B cell (primary cell): ENCODE measurements at regions not wholly inside any gene's neighbourhood (a gene's known extent, or its start where the extent isn't known, plus 50 kb on each side); places are given as distances from the start of the nearest gene placed in this dataset.

ENCODE experiments used
- ATAC-seq: fragments of 200-7000 bp; cut with Tn5 transposase; one replicate; pipeline ENCODE4 v1.10.0; 2021; ENCODE audit warnings: low read depth, mild to moderate bottlenecking, moderate number of reproducible peaks, moderate library complexity
- CTCF ChIA-PET: fragments of 350-600 bp; sonication (Branson Sonifier 250); formaldehyde crosslinking; loops from one replicate; lab custom pipeline; 2021; ENCODE audit warnings: antibody characterized with exemption, inconsistent platforms; lab: Charles Lee
- POLR2A ChIA-PET: fragments of 350-600 bp; sonication (Branson Sonifier 250); formaldehyde crosslinking; loops from one replicate; lab custom pipeline; 2021; ENCODE audit warnings: antibody characterized with exemption; lab: Charles Lee
- DNase-seq: peaks from one replicate; pipeline ENCODE4 v3.0.0; 2013
- H2AFZ ChIP-seq: 2 replicates; pipeline ENCODE4 v1.6.1; 2012; ENCODE audit warnings: mild to moderate bottlenecking, low read depth, low read length; ENCODE audit not compliant: insufficient read depth, poor library complexity, severe bottlenecking
- H3K27ac ChIP-seq, 2 donors: 1 replicate in 1 of 2; 2 replicates in 1 of 2; pipeline ENCODE4 v1.5.1; 2012 to 2013; ENCODE audit warnings: low read length in 2 of 2, mild to moderate bottlenecking in 2 of 2, moderate library complexity in 1 of 2
- H3K27me3 ChIP-seq, 4 experiments: fragments of 200-600 bp in 1 of 4; sonication (generic) in 1 of 4; replicated peaks in 1 of 4; 1 replicate in 2 of 4; 2 replicates in 2 of 4; pipeline versions ENCODE4 v1.6.1 to v1.7.0; 2013 to 2016; ENCODE audit warnings: low read length in 3 of 4, mild to moderate bottlenecking in 2 of 4, mixed read lengths in 1 of 4, moderate library complexity in 1 of 4; ENCODE audit not compliant: insufficient read depth in 4 of 4, control insufficient read depth in 3 of 4; ENCODE audit errors: control extremely low read depth in 1 of 4
- H3K36me3 ChIP-seq, 2 experiments: replicated peaks in 1 of 2; 1 replicate in 1 of 2; 2 replicates in 1 of 2; pipeline versions ENCODE4 v1.6.1 to v1.7.1; 2013; ENCODE audit warnings: low read length in 1 of 2; ENCODE audit not compliant: insufficient read depth in 2 of 2, control insufficient read depth in 1 of 2; ENCODE audit errors: control extremely low read depth in 1 of 2, extremely low read depth in 1 of 2
- H3K4me1 ChIP-seq, 2 donors: fragments of 200-600 bp in 1 of 2; sonication (generic) in 1 of 2; 1 replicate in 1 of 2; 2 replicates in 1 of 2; pipeline versions ENCODE4 v1.5.1 to v1.6.1; 2013 to 2017; ENCODE audit warnings: low read length in 2 of 2; ENCODE audit not compliant: control insufficient read depth in 2 of 2, insufficient read depth in 2 of 2
- H3K4me2 ChIP-seq: replicated peaks from 2 replicates; pipeline ENCODE3; 2012; ENCODE audit warnings: mild to moderate bottlenecking, low read depth, low read length; ENCODE audit not compliant: poor library complexity, severe bottlenecking
- H3K4me3 ChIP-seq, 5 experiments: fragments of 200-600 bp in 1 of 5; sonication (generic) in 1 of 5; 1 replicate in 3 of 5; 2 replicates in 2 of 5; pipeline versions ENCODE4 v1.5.1 to v1.7.0; 2011 to 2016; ENCODE audit warnings: low read length in 4 of 5, mild to moderate bottlenecking in 4 of 5, low read depth in 2 of 5, control low read depth in 1 of 5, moderate library complexity in 1 of 5; ENCODE audit not compliant: insufficient read depth in 1 of 5; ENCODE audit errors: control extremely low read depth in 1 of 5, extremely low read depth in 1 of 5
- H3K79me2 ChIP-seq: fragments of 200-600 bp; sonication (generic); one replicate; pipeline ENCODE4 v1.6.0; 2016; ENCODE audit warnings: low read length; ENCODE audit not compliant: control insufficient read depth, insufficient read depth
- H3K9ac ChIP-seq: fragments of 200-600 bp; sonication (generic); 2 replicates; pipeline ENCODE4 v1.6.1; 2017; ENCODE audit warnings: mild to moderate bottlenecking, low read length, moderate library complexity
- H3K9me3 ChIP-seq, 3 donors: one replicate each; pipeline versions ENCODE4 v1.6.1 to v1.7.1; 2013; ENCODE audit warnings: low read length in 2 of 3; ENCODE audit not compliant: control insufficient read depth in 2 of 3, insufficient read depth in 1 of 3; ENCODE audit errors: control extremely low read depth in 1 of 3
- H4K20me1 ChIP-seq: 2 replicates; pipeline ENCODE4 v1.6.0; 2012; ENCODE audit warnings: mild to moderate bottlenecking, low read length; ENCODE audit not compliant: insufficient read depth, control insufficient read depth, poor library complexity, severe bottlenecking
- H3K27ac Mint-ChIP-seq: one replicate; pipeline ENCODE4 v1.8.0; 2021; ENCODE audit warnings: mixed read lengths
- H3K27me3 Mint-ChIP-seq: one replicate; pipeline ENCODE4 v1.8.0; 2021; ENCODE audit warnings: mixed read lengths
- H3K4me1 Mint-ChIP-seq: one replicate; pipeline ENCODE4 v1.8.0; 2021; ENCODE audit warnings: mixed read lengths
- H3K4me3 Mint-ChIP-seq: one replicate; pipeline ENCODE4 v1.8.0; 2021; ENCODE audit warnings: mixed read lengths
- H3K9me3 Mint-ChIP-seq: one replicate; pipeline ENCODE4 v1.8.0; 2022; ENCODE audit warnings: mixed read lengths; ENCODE audit not compliant: insufficient read depth
- CTCF ChIP-seq: fragments of 200-600 bp; IDR thresholded peaks from one replicate; pipeline ENCODE4 v1.8.0; 2022; ENCODE audit warnings: antibody characterized with exemption, mild to moderate bottlenecking
- EZH2 ChIP-seq: IDR thresholded peaks from 2 replicates; pipeline ENCODE4 v1.6.1; 2012; ENCODE audit warnings: borderline replicate concordance, low read depth, mild to moderate bottlenecking, moderate library complexity, low read length; ENCODE audit not compliant: insufficient read depth, poor library complexity, severe bottlenecking
- WGBS: methylation state at CpG from one replicate; pipeline ENCODE4 v1.1.5; 2013; ENCODE audit warnings: missing lambda C conversion rate; ENCODE audit not compliant: insufficient coverage; 5-methylcytosine and 5-hydroxymethylcytosine counted together
- intact Hi-C: fragments of 100-400 bp; cut with micrococcal nuclease; formaldehyde crosslinking; loops from one replicate; pipeline ENCODE4 v1.10.0; 2022

GRCh38 chr5:118199801-118200200, 788.5 kb downstream of the DTWD2 start:
- Histone ChIP-seq H3K36me3 (no peaks in the 10 kb centered on the region), H3K9ac (no peak overlapping the region), H3K79me2 (no peaks in the 10 kb centered on the region), H4K20me1 (no peaks in the 10 kb centered on the region), H2AFZ (no peak overlapping the region), H3K27ac (no peak overlapping the region), H3K4me2 (no peak overlapping the region), H3K9me3 (no peaks in the 10 kb centered on the region), H3K4me3 (no peak overlapping the region), H3K4me1 (no peaks in the 10 kb centered on the region), H3K27me3 (no peaks in the 10 kb centered on the region)
- Mint-ChIP-seq H3K9me3 (no peaks in the 10 kb centered on the region), H3K27me3 (no peaks in the 10 kb centered on the region), H3K27ac (no peak overlapping the region), H3K4me3 (no peak overlapping the region), H3K4me1 (no peaks in the 10 kb centered on the region)
- DNase-seq, result no peak
- intact Hi-C loops, result no loop called here
- TF ChIP-seq CTCF (no peak), EZH2 (no peak)
- ChIA-PET CTCF (no interaction called here), POLR2A (no interaction called here)
- WGBS, result no CpG with 5 or more reads among the region's 2 CpGs
- ATAC-seq, result no peak

GRCh38 chr5:118196229-118196628, 792.1 kb downstream of the DTWD2 start:
- Mint-ChIP-seq H3K4me1 (no peaks in the 10 kb centered on the region), H3K4me3 (no peak overlapping the region), H3K9me3 (peaks cover 3% of the 10 kb centered on the region), H3K27ac (no peak overlapping the region), H3K27me3 (no peaks in the 10 kb centered on the region)
- no peak for DNase-seq
- Histone ChIP-seq H3K9me3 (no peaks in the 10 kb centered on the region), H2AFZ (no peak overlapping the region), H3K4me2 (no peak overlapping the region), H3K4me3 (no peak overlapping the region), H3K9ac (no peak overlapping the region), H4K20me1 (no peaks in the 10 kb centered on the region), H3K36me3 (no peaks in the 10 kb centered on the region), H3K79me2 (no peaks in the 10 kb centered on the region), H3K4me1 (no peaks in the 10 kb centered on the region), H3K27ac (no peak overlapping the region), H3K27me3 (no peaks in the 10 kb centered on the region)
- TF ChIP-seq CTCF (no peak), EZH2 (no peak)
- ChIA-PET CTCF (no interaction called here), POLR2A (no interaction called here)
- intact Hi-C loops, result no loop called here
- WGBS, result 86% methylated on average over 1 of the region's 2 CpGs
- no peak for ATAC-seq
